Inferior parietal cortex (tissue), 1 donor: ENCODE measurements at regions not wholly inside any gene's neighbourhood (a gene's known extent, or its start where the extent isn't known, plus 50 kb on each side); places are given as distances from the start of the nearest gene placed in this dataset.
"Not testable (repeated sequence)": the region's sequence is repeated elsewhere in the genome, so short reads cannot be mapped to it uniquely, and the experiment has no call there.

Experiments used
- DNase-seq: peaks from one replicate; pipeline ENCODE4 v3.0.0-alpha.2; 2016; ENCODE audit errors: extremely low spot score

DNA sequence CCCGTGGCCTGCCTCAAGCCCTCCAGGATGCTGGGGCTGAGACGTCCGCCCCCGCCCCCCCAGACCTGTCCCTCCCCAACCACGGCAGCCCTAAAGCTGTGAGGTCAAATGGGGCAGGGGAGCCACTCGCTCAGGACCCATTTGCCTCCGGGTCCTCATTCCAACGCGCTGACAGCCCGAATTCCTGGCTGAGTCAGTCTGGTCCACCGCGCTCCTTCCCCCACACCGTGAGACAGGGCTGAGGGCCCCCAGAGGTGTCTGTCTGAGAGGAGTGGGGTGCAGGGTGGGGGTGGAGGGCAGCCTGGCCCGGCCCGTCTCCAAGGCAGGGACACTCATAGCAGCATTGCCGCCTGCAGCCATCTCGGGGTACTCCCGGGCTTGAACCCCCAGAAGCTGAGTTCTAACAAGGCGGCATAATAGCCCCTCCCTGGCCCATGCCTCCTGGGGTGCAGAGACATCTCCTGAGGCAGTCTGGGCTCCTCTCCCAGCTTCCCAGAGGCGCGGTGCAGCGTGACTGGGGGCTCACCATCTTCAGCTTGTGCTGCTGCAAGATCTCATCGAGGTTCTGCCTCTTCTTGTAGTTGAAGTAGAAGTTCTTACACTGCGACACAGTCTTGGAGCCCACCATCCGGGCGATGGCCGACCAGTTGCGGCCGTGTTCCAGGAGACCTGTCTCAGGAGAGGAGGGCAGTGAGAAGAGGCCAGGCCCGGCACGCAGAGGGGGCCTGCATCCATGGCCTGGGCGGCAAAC is 90.5 kb downstream of the RFLNA start:
- DNase-seq: no peak

DNA sequence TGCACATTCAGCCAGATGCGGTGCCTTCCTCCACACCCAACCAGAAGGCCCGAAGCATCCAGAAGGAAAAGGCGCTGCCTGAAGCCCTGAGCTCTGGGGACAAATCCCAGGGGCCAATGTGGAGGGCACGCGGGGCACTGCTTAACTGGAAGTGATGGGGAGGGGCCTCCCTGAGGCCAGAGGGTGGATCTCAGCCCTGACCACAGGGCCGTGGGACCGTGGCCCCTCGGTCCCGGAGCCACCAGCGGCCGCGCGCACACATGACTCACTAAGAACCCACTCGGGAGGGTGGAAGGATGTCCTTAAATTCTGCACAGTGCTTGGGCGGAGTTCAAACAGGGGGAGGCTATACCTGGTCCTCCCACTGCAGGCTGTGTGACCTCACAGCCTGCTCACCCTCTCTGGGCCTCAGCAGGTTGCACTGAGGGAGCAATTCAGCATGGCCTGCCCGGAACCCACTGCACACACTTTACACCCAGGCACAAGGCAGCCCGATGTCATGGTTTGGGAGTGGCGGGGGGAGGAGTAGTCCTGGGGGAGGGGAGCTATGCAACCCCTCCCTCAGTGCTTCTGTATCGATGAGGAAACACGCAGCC is 89.5 kb downstream of the RFLNA start:
- no peak for DNase-seq

DNA sequence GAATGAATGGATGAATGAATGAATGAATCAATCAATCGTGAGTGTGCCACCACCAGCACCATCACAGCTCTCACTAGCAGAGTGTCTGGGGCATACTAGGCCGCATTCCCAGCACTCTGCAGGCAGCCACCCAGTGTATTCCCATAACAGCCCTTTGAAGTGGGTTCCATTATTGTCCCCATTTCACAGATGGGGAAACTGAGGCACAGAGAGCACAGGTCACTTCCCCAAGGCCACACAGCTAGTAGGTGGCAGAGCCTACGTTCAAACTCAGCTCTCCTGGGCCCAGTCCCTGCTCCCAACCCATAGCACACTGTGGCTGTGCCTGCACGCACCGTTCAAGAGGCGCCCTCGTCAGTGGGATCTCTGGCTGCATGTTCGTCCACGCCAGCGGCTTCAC is 88.1 kb downstream of the RFLNA start:
- no peak for DNase-seq

DNA sequence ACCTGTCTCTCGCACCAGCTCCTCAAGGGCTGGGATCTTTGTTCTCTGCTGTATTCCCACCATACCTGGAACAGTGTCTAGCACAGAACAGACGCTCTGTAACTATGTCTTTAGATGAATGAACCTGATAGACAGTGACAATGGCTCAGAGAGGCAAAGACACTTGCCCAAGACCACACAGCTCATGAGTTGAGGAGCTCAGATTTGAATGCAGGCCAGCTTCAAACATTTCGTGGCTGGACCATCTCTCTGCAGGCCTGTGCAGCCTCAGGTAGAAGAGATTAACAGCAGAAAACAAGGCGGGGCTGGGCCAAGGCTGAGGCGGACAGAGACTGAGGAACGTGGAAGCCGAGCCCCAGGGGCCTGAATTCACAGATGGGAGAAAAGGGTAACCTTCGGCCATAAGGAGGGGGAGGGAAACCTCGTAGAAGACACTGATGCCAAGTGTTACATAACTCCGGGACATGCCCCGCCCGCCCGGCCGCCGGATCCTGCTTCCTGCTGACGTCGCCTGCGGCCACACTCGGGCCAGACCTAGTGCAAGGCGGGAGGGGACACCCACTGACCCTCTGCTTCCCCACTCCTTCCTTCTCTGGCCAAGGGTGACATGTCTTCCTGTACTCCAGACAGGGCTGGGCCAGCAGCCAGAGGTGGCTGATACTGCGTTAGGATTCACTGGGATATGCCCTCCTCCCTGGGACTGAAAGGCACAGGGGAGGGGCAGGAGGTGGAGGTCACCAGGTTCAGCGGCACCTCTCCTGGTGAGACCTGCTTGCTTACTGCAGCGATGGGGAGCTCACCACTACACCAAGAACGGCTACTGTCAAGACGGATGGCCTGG is 86.8 kb downstream of the RFLNA start:
- no peak for DNase-seq

DNA sequence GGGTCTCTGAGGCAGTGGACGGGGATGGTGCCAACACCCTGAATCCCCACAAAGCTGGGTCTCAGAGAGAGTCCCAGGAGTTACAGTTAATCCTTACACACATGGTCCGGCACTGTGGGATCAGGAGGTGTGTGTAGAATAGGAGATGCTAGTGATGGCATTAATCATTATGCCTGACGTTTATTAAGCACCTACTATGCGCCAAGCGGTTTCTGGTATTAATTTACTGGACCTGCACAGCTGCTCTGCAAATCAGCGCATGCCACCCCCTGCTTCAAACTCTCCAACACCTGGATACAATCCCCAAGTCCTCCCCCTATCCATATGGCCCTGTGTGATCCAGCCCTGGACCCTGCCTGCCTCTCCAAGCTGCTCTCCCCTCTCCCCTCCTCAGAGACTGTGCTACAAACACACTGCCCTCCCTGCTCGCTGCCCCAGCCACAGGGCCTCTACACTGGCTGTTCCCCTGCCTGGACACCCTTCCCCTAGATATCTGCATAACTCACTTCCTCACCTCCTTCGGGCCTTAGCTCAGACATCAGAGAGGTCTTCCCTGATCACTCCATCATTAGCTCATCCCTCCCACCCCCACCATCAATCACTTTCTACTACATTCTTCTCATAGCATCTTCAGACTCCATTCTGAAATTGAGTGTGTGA is 86.0 kb downstream of the RFLNA start:
- no peak for DNase-seq

DNA sequence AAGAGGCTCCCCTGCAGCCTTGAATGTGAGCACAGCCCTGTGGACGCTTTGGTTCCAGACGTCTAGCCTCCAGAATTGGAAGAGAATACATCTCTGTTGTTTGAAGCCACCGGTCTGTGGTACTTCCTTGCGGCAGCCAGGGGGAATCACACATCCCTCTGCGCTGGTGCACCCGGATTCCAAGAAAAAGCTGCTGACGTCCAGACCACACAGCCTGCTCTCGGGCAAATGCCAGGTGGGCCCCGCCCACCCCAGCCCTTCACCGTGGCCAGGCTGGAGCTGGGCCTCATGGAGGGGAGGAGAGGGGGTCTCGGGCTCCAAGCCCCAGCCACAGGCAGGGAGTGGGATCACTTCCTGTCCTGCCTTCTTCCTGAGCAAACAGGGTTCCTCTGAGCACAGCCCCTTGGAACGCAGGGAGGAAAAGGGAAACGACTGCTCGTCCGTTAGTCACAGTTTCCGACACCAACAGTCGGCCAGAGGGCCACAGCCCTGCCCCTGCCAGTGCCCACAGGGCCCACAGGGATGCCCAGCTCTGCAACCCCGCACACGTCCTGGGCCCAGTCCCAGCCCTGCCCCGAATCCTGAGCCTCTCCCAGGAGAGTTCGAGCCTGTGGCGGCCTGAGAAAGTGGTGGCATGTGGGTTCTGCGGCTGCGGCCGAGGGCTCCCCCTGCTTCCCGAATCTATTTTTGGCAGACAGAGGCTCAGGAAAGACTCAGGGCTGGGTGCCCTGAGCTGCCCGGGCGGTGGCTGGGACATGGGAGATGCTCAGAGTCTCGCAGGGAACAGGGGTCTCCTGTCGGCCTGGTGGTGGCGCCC is 85.3 kb downstream of the RFLNA start:
- DNase-seq: no peak

DNA sequence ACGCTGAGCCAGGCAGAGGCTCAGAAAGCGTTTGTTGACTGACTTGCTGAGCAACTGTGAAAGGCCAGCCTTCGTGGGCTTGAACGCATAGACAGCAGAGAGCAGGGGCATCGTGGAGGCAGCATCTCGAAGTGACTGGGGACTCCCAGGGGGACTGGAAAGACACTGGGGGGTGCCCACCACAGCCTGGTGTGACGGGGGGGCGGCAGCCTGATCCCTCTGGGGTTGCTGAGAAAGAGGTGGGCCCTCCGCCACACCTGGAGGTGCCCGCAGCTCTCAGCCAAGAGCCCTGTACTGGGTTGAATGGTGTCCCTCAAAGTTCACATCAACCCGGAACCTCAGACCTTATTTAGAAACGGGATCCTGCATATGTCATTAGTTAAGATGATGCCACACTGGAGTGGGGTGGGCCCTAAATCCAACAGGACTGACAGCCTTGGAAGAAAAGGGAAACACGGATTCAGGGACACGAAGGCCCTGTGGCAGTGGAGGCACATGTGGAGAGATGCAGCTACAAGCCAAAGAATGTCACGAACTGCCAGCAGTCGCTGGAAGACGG is 84.6 kb downstream of the RFLNA start:
- DNase-seq: no peak

DNA sequence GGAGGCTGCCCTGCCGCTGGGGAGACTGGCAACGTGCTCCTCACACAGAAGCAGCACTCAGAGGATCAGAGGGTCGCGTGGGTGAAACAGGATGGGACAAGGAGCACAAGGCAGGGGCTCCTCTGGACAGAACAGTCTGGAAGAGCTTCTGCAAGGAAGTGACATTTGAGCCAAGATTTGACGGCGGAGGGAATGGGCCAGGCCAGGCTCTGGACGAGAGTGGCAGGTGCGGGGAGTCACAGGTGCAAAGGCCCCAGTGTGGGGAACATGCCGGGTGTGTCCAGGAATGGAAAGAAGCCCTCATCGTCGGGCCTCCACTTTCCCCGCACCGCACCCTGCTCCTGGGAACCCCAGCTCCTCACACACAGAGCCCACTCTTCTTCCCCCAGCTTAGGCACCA is 84.0 kb downstream of the RFLNA start:
- no peak for DNase-seq

DNA sequence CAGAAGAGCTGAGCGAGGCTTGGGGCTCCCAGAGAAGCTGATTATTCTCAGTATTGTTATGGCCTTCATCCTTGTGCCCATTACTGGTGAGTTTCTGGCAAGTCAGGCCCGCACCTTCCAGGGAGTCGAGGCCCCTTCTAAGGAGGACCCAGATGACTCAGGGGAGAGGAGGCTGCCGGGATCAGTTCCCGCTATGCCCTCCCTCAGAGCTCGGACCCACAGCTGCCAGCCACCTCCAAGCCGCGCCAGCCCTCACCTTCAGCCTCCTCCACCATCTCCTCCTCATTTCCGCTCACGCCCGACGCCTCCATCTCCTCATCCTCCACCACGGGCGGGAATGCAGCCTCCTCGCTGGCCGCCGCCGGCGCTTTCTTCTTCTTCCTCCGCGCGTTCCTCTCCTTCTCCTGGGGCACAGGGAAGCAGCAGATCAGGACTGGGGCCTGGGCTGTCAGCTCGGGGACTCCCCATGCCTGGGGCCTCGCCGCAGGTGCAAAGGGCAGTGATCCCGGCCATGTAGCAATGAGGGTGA is 83.2 kb downstream of the RFLNA start:
- DNase-seq: no peak

DNA sequence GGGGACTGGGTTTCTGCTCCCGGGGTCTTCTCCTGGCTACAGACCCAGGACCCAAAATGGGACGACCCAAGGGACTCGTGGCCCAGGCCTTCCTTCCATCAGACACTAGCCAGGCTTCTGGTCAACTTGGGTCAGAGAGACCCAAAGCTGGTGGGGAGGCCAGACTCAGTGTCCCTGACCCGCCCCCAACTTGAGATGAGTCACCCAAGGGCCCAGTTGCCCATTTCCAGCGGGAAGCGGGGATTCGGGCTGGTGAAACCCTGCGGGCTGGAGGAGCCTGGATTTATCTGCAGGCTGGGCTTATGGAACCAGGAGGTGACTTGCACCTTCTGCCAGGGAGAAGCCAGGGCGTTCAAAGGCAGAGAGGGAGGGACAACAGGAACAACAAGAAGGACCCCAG is 81.5 kb downstream of the RFLNA start:
- DNase-seq: no peak

DNA sequence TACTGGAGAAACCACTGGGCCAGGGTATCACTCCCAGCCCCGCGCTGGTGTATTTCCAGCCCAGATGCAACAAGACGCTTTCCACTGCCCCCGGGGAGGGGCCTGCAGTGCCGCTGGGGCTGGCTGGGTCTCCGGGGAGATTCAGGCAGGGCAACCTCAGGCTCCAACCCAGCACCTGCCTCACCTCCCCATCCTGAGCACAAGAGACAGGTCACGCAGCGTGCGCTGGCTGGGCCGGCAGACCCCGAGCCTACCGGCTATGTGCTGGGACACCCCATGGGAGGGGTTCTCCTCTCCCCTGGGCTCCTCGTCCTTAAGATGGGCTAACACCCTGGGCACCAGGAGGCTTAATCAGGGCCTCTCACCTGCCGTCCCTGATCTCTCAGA is 80.9 kb downstream of the RFLNA start:
- DNase-seq: no peak

DNA sequence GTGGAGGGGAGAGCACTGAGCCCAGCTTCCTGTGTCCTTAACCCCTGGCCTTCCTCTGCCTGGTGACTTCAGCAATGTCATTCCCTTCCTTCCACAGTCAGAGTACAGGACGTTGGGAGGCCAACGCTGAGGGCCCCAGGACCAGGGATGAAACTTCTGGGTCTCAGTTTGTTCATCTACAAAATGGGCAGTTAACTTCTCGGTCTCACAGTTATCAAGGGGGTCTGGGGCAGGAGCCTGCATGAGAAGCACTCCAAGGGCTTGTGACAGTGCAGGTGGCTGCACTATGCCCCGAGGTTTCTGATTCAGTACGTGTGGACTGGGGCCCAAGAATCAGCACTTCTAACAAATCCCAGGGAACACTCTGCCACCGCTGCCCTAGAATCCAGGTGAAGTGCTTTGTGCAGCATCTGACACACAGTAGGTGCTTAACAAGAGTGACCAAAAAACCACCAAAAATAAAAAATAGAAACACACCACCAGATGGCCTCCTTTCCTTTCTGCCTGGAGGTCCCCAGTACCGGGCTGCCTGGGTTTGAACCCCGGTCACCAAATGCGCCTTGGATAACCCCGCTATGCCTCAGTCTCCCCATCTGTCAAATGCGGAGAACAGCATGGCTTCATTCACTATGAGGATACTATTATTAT is 80.4 kb downstream of the RFLNA start:
- no peak for DNase-seq

DNA sequence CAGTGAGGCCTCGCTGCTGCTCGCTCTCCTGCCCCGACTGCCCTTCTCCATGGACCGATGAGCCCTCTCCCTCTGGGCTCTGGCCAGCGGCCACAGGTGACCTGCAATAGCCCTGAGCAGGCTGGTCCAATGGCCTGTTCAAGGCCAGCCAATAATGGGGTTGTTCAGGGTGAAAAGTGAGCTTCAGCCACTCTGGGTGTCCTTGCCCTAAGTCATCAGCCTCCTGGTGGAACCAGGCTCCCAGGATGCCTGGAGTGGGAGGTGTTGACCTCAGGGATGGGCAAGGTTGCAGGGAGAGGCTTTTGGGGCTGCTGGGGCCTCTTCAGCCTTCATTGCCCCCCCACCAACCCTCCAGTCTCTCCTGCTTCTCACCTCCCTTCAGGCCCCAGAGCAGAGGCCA is 79.7 kb downstream of the RFLNA start:
- DNase-seq: no peak

DNA sequence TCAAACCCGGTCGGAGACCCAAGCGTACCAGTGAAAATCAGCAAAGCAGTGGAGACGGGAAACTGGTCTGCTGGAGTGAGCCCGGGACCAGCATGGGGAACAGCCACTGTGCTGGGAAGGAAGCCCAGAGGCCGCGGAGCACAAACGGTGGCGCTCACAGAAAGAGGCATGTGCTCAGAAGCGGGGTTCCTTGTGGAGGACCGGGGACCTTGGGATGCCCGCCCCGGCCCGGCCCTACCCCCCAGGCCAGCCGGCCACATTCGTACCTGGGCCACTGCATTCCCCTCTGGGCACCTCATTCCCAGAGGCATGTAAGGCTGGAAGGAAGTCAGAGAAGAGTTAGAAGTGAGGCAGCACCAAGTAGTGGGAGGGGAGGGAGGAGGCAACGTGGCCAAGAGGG is 79.3 kb downstream of the RFLNA start:
- DNase-seq: no peak

DNA sequence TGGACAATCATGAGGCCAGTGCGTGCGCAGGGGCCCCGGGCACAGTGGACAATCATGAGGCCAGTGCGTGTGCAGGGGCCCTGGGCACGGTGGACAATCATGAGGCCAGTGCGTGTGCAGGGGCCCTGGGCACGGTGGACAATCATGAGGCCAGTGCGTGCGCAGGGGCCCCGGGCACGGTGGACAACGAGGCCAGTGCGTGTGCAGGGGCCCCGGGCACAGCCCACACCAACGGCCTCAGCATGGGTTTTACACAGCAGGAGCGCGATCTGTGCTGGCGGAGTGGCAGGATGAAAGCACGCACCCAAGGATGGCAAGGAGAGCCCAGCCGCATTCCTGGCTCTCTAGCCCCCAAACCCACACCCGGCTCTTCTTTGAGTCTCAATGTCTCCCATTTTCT is 78.8 kb downstream of the RFLNA start:
- DNase-seq: not testable (repeated sequence)

DNA sequence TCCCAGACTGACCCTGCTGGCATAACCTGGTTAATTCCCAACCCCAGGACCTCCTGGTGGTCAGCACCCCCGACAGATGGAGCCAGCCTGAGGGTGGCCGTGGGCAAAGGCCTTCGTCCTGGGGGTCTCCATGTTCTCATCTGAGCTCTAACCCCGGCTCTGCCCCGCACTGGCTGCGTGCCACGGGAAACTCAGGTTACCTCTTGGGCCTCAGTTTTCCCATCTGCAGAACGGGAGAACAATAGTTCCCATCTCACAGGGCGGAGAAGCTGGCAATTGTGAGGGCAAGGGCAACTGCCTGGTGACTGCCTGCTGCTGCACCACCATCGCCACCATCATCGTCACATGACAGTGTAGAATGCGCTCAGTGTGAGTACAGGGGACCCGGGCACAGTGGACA is 77.9 kb downstream of the RFLNA start:
- DNase-seq: no peak

DNA sequence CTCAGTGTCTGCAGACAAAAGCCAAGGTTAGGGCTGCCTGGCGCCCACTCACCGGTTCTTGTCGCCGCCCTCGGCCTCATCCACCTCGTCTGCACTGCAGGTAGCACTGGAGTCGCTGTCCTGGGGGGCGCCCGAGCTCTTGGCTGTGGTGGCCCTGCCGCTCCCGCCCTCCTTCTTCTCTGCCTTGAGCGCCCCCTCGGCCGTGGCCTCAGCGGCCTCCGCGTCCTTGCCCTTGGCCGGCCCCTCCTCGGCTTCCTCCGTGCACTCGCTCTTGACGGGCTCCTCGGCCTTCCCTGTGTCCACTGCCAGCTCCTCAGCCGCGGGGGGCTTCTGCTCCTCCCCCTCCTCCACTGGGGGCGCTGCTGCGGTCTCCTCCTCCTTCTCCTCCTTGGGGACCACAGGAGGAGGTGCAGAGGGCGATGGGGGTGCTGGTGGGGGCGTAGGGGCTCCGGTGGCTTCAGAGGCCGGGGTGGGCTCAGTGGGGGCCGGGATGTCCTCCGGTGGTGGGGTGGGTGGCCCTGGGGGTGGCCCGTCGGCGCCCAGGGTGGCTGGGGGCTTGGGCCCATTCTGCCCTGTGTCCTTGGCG is 77.2 kb downstream of the RFLNA start:
- no peak for DNase-seq

DNA sequence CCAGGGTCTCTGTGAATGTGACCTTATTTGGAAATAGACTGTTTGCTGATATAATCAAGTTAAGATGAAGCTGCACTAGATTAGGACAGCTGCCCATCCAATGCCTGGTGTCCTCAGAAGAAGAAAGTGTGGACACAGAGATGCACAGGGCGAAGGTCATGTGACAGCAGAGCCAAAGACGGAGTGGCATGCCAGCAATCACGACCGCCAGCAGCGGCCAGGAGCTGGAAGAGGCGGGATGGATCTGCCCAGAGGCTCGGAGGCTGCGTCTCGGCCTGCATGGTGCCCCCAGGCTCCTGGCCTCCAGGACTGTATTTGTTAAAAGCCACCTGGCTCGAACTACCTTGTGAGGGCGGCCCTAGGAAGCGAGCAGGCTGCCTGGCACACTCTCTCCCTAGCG is 76.5 kb downstream of the RFLNA start:
- DNase-seq: no peak

DNA sequence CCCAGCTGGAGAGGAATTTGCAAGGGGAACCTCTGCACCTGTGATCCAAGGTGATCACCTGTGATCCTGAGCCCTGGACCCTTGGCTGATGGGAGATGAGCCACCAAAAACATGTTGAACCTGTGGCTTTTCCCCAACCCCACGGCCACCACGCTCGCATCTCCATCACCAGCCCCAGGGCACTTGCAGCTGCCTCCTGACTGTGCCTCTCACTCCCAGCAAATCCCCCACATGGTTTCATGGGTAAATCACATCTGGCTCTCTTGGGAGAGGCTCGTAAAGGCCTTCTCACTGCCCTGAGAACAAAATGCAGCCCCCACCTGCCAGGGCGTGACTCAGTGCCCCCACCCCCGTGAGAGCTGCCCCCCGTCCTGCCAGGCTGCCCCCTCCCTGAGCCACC is 76.0 kb downstream of the RFLNA start:
- DNase-seq: no peak

DNA sequence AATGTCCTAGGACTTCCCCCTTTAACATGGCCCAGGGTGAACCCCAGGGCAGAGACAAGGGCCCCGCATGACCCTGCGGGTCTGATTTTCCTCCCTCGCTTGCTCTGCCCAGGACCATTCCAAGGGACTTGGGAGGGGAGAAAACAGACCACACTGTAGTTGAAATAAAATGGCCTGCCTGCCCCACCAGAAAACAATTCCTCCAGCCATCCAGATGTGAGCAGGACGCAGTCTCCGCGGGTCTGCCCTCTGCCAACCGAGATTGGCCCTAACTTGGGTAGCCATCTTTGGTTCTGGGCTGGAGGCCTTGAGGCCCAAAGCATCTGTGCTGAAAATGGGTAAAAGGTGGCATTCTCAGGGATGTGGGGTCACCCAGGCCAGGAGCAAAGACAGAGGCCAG is 75.5 kb downstream of the RFLNA start:
- DNase-seq: no peak
